ENCODE measurements at regions not wholly inside any gene's neighbourhood (a gene's known extent, or its start where the extent isn't known, plus 50 kb on each side); places are given as distances from the start of the nearest gene placed in this dataset.

DNA sequence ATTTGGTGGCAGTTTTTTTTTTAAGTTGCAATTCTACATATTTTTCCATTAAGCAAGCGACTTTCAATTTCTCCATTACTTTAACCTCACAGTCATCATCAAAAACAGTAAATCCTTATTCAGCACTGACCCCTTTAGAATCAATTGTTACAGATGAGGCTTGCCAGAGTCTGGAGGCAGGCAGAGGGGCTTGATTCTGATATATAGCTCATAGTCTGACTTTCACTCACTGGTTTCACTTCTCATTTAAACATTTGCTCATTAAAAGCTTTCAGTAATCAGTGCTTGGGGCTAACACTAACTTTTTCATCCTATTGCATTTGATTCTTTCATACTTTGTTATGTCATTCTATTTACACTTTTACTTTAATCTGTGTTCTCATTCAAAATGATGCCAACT is 88.4 kb downstream of the PYDC2 start:
- no peak overlapping the region for H3K4me2 ChIP-seq (ENCODE audit: low read length)
- no peaks in the 10 kb centered on the region for H3K79me2 ChIP-seq (ENCODE audit: low read length)
- H4K20me1 ChIP-seq (ENCODE audit: insufficient read depth, low read length), result no peaks in the 10 kb centered on the region
- H3K27ac ChIP-seq (ENCODE audit: low read length), result no peak overlapping the region
- no peaks in the 10 kb centered on the region for H3K36me3 ChIP-seq (replicated peaks; ENCODE audit: low read depth, low read length)
- peaks cover 8% of the 10 kb centered on the region for H3K4me1 ChIP-seq (ENCODE audit: low read length)
- no peaks in the 10 kb centered on the region for H3K9me3 ChIP-seq (ENCODE audit: insufficient read depth, low read length)
- H3K9ac ChIP-seq (ENCODE audit: low read length), result no peak overlapping the region
- no peaks in the 10 kb centered on the region for H3K27me3 ChIP-seq (ENCODE audit: low read depth, low read length)
- TF ChIP-seq EZH2phosphoT487 (IDR thresholded peaks at IDR 0.05; ENCODE audit: low read depth), result no peak
- TF ChIP-seq, protein P1, sequence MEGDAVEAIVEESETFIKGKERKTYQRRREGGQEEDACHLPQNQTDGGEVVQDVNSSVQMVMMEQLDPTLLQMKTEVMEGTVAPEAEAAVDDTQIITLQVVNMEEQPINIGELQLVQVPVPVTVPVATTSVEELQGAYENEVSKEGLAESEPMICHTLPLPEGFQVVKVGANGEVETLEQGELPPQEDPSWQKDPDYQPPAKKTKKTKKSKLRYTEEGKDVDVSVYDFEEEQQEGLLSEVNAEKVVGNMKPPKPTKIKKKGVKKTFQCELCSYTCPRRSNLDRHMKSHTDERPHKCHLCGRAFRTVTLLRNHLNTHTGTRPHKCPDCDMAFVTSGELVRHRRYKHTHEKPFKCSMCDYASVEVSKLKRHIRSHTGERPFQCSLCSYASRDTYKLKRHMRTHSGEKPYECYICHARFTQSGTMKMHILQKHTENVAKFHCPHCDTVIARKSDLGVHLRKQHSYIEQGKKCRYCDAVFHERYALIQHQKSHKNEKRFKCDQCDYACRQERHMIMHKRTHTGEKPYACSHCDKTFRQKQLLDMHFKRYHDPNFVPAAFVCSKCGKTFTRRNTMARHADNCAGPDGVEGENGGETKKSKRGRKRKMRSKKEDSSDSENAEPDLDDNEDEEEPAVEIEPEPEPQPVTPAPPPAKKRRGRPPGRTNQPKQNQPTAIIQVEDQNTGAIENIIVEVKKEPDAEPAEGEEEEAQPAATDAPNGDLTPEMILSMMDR (IDR thresholded peaks at IDR 0.05; ENCODE audit: low read depth, low read length), result no peak
- H2AFZ ChIP-seq (ENCODE audit: low read depth, low read length), result no peak overlapping the region
- H3K4me3 ChIP-seq (ENCODE audit: low read length), result no peak overlapping the region

DNA sequence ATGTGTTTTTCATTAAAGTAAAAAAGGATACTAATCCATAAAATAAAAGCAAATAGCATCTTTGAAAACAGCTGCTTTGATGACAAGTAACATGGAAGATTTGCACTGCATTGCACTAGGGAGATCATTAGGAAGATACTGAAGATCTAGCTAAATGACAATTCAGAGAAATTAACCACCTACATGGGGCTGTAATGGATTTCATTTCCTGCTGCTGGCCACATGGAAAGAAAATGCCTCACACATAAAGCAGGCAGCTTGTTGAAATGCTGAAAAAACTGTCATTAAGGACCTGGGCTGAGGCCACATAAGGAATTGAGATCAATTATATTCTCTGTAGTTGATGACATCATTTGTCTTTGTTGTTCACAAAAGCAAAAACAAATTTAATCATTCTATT is 94.1 kb downstream of the PYDC2 start:
- Histone ChIP-seq H3K4me3 (ENCODE audit: low read length) (no peak overlapping the region), H3K9ac (ENCODE audit: low read length) (no peak overlapping the region), H4K20me1 (ENCODE audit: insufficient read depth, low read length) (no peaks in the 10 kb centered on the region), H3K27ac (ENCODE audit: low read length) (no peak overlapping the region), H2AFZ (ENCODE audit: low read depth, low read length) (no peak overlapping the region), H3K4me1 (ENCODE audit: low read length) (no peaks in the 10 kb centered on the region), H3K79me2 (ENCODE audit: low read length) (no peaks in the 10 kb centered on the region), H3K9me3 (ENCODE audit: insufficient read depth, low read length) (0 out of 2 replicates have a peak, but pooled peaks cover 3% of the 10 kb centered on the region), H3K27me3 (ENCODE audit: low read depth, low read length) (no peaks in the 10 kb centered on the region), H3K4me2 (ENCODE audit: low read length) (no peak overlapping the region), H3K36me3 (replicated peaks; ENCODE audit: low read depth, low read length) (no peaks in the 10 kb centered on the region)
- TF ChIP-seq, protein P1 (IDR thresholded peaks at IDR 0.05; ENCODE audit: low read depth, low read length), result no peak
- TF ChIP-seq EZH2phosphoT487 (IDR thresholded peaks at IDR 0.05; ENCODE audit: low read depth), result no peak

DNA sequence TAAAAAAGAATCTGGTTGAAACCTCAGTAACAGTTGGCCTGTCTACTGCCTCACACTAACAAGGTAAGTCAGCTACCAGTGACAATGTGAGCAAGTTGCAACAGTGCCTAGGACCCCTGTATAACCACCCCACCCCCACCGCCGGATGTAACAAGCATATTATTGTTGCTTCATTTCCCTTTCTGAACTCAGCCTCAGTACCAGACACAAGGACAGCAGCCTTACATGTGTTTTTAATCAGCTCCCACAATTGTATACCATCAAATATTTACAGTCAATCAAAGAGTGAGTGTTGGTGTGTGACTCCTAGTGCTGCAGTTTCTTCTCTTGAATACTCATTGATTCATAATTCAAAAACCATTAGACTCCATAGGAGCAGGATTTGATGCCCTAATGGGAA is 96.4 kb downstream of the PYDC2 start:
- no peaks in the 10 kb centered on the region for H3K79me2 ChIP-seq (ENCODE audit: low read length)
- no peak overlapping the region for H2AFZ ChIP-seq (ENCODE audit: low read depth, low read length)
- no peak overlapping the region for H3K9ac ChIP-seq (ENCODE audit: low read length)
- H3K4me1 ChIP-seq (ENCODE audit: low read length), result no peaks in the 10 kb centered on the region
- no peak overlapping the region for H3K4me3 ChIP-seq (ENCODE audit: low read length)
- H3K27me3 ChIP-seq (ENCODE audit: low read depth, low read length), result no peaks in the 10 kb centered on the region
- H3K27ac ChIP-seq (ENCODE audit: low read length), result no peak overlapping the region
- no peaks in the 10 kb centered on the region for H3K36me3 ChIP-seq (replicated peaks; ENCODE audit: low read depth, low read length)
- TF ChIP-seq, protein P1 (IDR thresholded peaks at IDR 0.05; ENCODE audit: low read depth, low read length), result no peak
- TF ChIP-seq EZH2phosphoT487 (IDR thresholded peaks at IDR 0.05; ENCODE audit: low read depth), result no peak
- no peak overlapping the region for H3K4me2 ChIP-seq (ENCODE audit: low read length)
- H3K9me3 ChIP-seq (ENCODE audit: insufficient read depth, low read length), result 0 out of 2 replicates have a peak, but pooled peaks cover 3% of the 10 kb centered on the region
- no peaks in the 10 kb centered on the region for H4K20me1 ChIP-seq (ENCODE audit: insufficient read depth, low read length)

DNA sequence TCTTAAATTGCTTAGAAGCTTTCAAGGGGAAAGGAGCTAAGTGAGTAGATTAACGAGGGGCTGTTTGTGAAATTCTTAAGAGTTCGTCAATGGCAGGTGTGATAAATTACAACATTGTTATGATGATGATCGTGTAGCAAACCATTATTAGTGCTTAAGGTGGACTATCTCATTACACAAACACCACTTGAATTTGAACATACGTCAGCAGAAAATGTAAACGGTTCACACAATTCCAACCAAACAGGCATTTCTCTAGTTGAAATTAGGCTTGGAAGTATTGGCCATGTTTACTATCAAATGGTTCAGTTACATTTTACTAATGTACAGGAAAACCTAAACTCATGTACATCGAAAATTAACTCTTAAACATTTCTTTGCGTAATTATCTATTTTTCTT is 102.8 kb downstream of the PYDC2 start:
- no peaks in the 10 kb centered on the region for H3K27me3 ChIP-seq (ENCODE audit: low read depth, low read length)
- H4K20me1 ChIP-seq (ENCODE audit: insufficient read depth, low read length), result no peaks in the 10 kb centered on the region
- H3K27ac ChIP-seq (ENCODE audit: low read length), result no peak overlapping the region
- H3K4me1 ChIP-seq (ENCODE audit: low read length), result no peaks in the 10 kb centered on the region
- 0 out of 2 replicates have a peak, but pooled peaks cover 3% of the 10 kb centered on the region for H3K9me3 ChIP-seq (ENCODE audit: insufficient read depth, low read length)
- H3K4me3 ChIP-seq (ENCODE audit: low read length), result no peak overlapping the region
- no peak overlapping the region for H3K9ac ChIP-seq (ENCODE audit: low read length)
- no peaks in the 10 kb centered on the region for H3K79me2 ChIP-seq (ENCODE audit: low read length)
- no peaks in the 10 kb centered on the region for H3K36me3 ChIP-seq (replicated peaks; ENCODE audit: low read depth, low read length)
- TF ChIP-seq, protein P1 (IDR thresholded peaks at IDR 0.05; ENCODE audit: low read depth, low read length), result no peak
- no peak for TF ChIP-seq EZH2phosphoT487 (IDR thresholded peaks at IDR 0.05; ENCODE audit: low read depth)
- no peak overlapping the region for H2AFZ ChIP-seq (ENCODE audit: low read depth, low read length)
- no peak overlapping the region for H3K4me2 ChIP-seq (ENCODE audit: low read length)

All from OCI-LY3 (cell line).